GM12878 (cell line): ENCODE measurements at regions not wholly inside any gene's neighbourhood (a gene's known extent, or its start where the extent isn't known, plus 50 kb on each side); places are given as distances from the start of the nearest gene placed in this dataset.

Source experiments
- ATAC-seq: fragments of 200-7000 bp; cut with Tn5 transposase; 3 replicates; pipeline ENCODE4 v1.9.1; 2020; ENCODE audit warnings: mild to moderate bottlenecking, moderate library complexity
- BruUV-seq: library from RNA; stranded (reverse); fragments of 400-500 nt; replicated peaks from 2 replicates; lab custom pipeline; 2021; lab: Mats Ljungman, UMichigan
- CTCF ChIA-PET: fragments of 300-600 bp; sonication (Branson Sonifier 250); formaldehyde crosslinking; extraction: SDS; loops from one replicate; lab custom pipeline; 2021; ENCODE audit warnings: inconsistent platforms; lab: Yijun Ruan, JAX
- POLR2A ChIA-PET: fragments of 350-600 bp; formaldehyde crosslinking; extraction: SDS; loops from one replicate; lab custom pipeline; 2021; ENCODE audit warnings: inconsistent platforms; lab: Charles Lee
- RAD21 ChIA-PET: fragments of 300-600 bp; sonication (Branson Sonifier 250); formaldehyde crosslinking; loops from one replicate; lab custom pipeline; 2023; ENCODE audit warnings: antibody characterized with exemption; ENCODE audit not compliant: unreplicated experiment; lab: Charles Lee
- SMC1A ChIA-PET: fragments of 300-600 bp; sonication (Branson Sonifier 250); formaldehyde crosslinking; loops from one replicate; lab custom pipeline; 2023; ENCODE audit not compliant: unreplicated experiment, uncharacterized antibody; lab: Charles Lee
- DNase-seq: peaks from one replicate; pipeline ENCODE4 v3.0.0-alpha.2; 2011; ENCODE audit warnings: low read depth, low spot score
- FAIRE-seq: peaks from 3 replicates; lab custom pipeline; 2011; peaks lifted over from hg19 to GRCh38; lab: Jason Lieb, UNC
- H2AFZ ChIP-seq: 2 replicates; pipeline ENCODE4 v1.6.0; 2011; ENCODE audit warnings: low read depth, low read length, control low read depth; ENCODE audit not compliant: control insufficient read depth
- H3K27ac ChIP-seq: 2 replicates; pipeline ENCODE4 v1.5.1; 2011; ENCODE audit warnings: control low read depth; ENCODE audit not compliant: control insufficient read depth, insufficient read depth
- H3K27me3 ChIP-seq, 2 experiments: replicated peaks in 1 of 2; 2 replicates each; pipeline versions ENCODE4 v1.6.0 to v1.6.1; 2011; ENCODE audit warnings: low read length in 1 of 2; ENCODE audit not compliant: control insufficient read depth in 2 of 2, insufficient read depth in 2 of 2
- H3K36me3 ChIP-seq, 2 experiments: 2 replicates each; pipeline ENCODE4 v1.5.1; 2011; ENCODE audit warnings: low read length in 1 of 2; ENCODE audit not compliant: control insufficient read depth in 2 of 2, insufficient read depth in 2 of 2
- H3K4me1 ChIP-seq: 2 replicates; pipeline ENCODE4 v1.6.1; 2011; ENCODE audit warnings: mild to moderate bottlenecking, low read length, moderate library complexity, mixed read lengths; ENCODE audit not compliant: control insufficient read depth, insufficient read depth
- H3K4me2 ChIP-seq: 2 replicates; pipeline ENCODE4 v1.6.0; 2011; ENCODE audit warnings: control low read depth; ENCODE audit not compliant: control insufficient read depth, insufficient read depth
- H3K4me3 ChIP-seq: fragments of 200-600 bp; sonication (generic); 2 replicates; pipeline ENCODE4 v1.5.1; 2016
- H3K79me2 ChIP-seq: 2 replicates; pipeline ENCODE4 v1.6.0; 2011; ENCODE audit warnings: low read length; ENCODE audit not compliant: control insufficient read depth, insufficient read depth
- H3K9ac ChIP-seq: 2 replicates; pipeline ENCODE4 v1.8.0; 2011; ENCODE audit warnings: low read length, control low read depth, mixed read lengths; ENCODE audit not compliant: control insufficient read depth, insufficient read depth
- H3K9me3 ChIP-seq: replicated peaks from 3 replicates; pipeline ENCODE4 v1.5.1; 2011; ENCODE audit warnings: mild to moderate bottlenecking, low read length; ENCODE audit not compliant: control insufficient read depth, insufficient read depth
- H4K20me1 ChIP-seq: 2 replicates; pipeline ENCODE4 v1.6.0; 2011; ENCODE audit not compliant: control insufficient read depth, insufficient read depth
- ASH2L ChIP-seq: fragments of 300-600, 200-600 bp; sonication (generic); IDR thresholded peaks from 2 replicates; pipeline ENCODE4 v1.6.1; 2017; ENCODE audit warnings: low read depth, mild to moderate bottlenecking, borderline replicate concordance
- FOS ChIP-seq: IDR thresholded peaks from 3 replicates; pipeline ENCODE4 v1.6.1; 2011; ENCODE audit warnings: borderline replicate concordance; ENCODE audit not compliant: insufficient read length; ENCODE audit errors: extremely low read depth
- HDAC6 ChIP-seq: fragments of 200-600 bp; sonication (generic); IDR thresholded peaks from one replicate; pipeline ENCODE4 v1.8.0; 2017; ENCODE audit warnings: antibody characterized with exemption; ENCODE audit not compliant: unreplicated experiment
- IKZF1 ChIP-seq: fragments of 450-650 bp; conservative IDR thresholded peaks from 2 replicates; pipeline ENCODE4 v1.6.1; 2017; ENCODE audit warnings: antibody characterized with exemption, mild to moderate bottlenecking
- IKZF2 ChIP-seq, 2 experiments: fragments of 450-650 bp; IDR thresholded peaks; 2 replicates each; pipeline ENCODE4 v1.6.1; 2017; ENCODE audit warnings: mild to moderate bottlenecking in 2 of 2, moderate library complexity in 2 of 2
- NBN ChIP-seq: fragments of 450-650 bp; IDR thresholded peaks from 2 replicates; pipeline ENCODE4 v1.6.1; 2016
- NR2F1 ChIP-seq: fragments of 450-650 bp; conservative IDR thresholded peaks from 2 replicates; pipeline ENCODE4 v1.6.1; 2017; ENCODE audit warnings: mild to moderate bottlenecking
- POLR2A ChIP-seq: IDR thresholded peaks from 2 replicates; pipeline ENCODE4 v1.6.1; 2011; ENCODE audit warnings: low read depth, mild to moderate bottlenecking, low read length
- SMAD1 ChIP-seq: fragments of 450-650 bp; IDR thresholded peaks from 2 replicates; pipeline ENCODE4 v1.6.1; 2018; ENCODE audit warnings: mild to moderate bottlenecking, low read depth; ENCODE audit not compliant: partially characterized antibody
- SMC3 ChIP-seq: IDR thresholded peaks from 2 replicates; pipeline ENCODE4 v1.6.1; 2011; ENCODE audit warnings: low read length, improper control_type of control experiment, borderline replicate concordance
- SUPT20H ChIP-seq: IDR thresholded peaks from 2 replicates; pipeline ENCODE4 v1.6.1; 2011; ENCODE audit warnings: low read depth, mild to moderate bottlenecking, low read length, moderate library complexity, borderline replicate concordance; ENCODE audit not compliant: control insufficient read depth
- TARDBP ChIP-seq: IDR thresholded peaks from 2 replicates; pipeline ENCODE4 v1.6.1; 2016; ENCODE audit warnings: borderline replicate concordance
- ZNF217 ChIP-seq: fragments of 450-650 bp; IDR thresholded peaks from 2 replicates; pipeline ENCODE4 v1.6.1; 2017; ENCODE audit warnings: antibody characterized with exemption, mild to moderate bottlenecking
- WGBS: methylation state at CpG from one replicate; pipeline ENCODE4 v1.1.6; 2016; ENCODE audit warnings: low lambda C conversion rate; ENCODE audit not compliant: insufficient replicate concordance, insufficient coverage; ENCODE audit errors: missing lambda C conversion rate; 5-methylcytosine and 5-hydroxymethylcytosine counted together
- in situ Hi-C: fragments of 300-500 bp; cut with MboI; formaldehyde crosslinking; loops from 9 replicates; pipeline ENCODE4 v1.14.3; 2018; ENCODE audit warnings: mixed read lengths
- intact Hi-C: fragments of 100-400 bp; cut with micrococcal nuclease; formaldehyde crosslinking; loops from one replicate; pipeline ENCODE4 v1.14.2; 2022; ENCODE audit not compliant: unreplicated experiment
- TF ChIP-seq, protein P1 (sequence below): fragments of 450-650 bp; IDR thresholded peaks from 2 replicates; pipeline ENCODE4 v1.6.1; 2016; ENCODE audit warnings: mild to moderate bottlenecking, moderate library complexity, borderline replicate concordance
- TF ChIP-seq, protein P2 (sequence below): fragments of 450-650 bp; IDR thresholded peaks from 2 replicates; pipeline ENCODE4 v1.6.1; 2017; ENCODE audit warnings: mild to moderate bottlenecking, low read depth, inconsistent platforms; ENCODE audit not compliant: poor library complexity, severe bottlenecking

DNA sequence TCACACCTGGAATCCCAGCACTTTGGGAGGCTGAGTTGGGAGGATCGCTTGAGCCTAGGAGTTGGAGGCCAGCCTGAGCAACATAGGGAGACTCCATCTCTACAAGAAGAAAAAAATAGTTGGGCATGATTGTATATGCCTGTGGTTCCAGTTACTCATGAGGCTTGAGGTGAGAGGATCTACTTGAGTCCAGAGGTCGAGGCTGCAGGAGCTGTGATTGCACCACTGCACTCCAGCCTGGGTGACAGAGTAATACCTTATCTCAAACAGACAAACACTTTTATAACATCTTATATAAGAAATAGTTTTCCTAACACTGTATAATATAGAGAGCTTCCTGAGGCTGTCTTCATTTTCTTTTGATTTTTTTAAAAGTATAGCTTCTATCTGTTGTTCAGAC lies 448.4 kb upstream of the COBL start:
- Histone ChIP-seq H3K9me3 (no peaks in the 10 kb centered on the region), H4K20me1 (no peaks in the 10 kb centered on the region), H3K9ac (no peak overlapping the region), H3K79me2 (no peaks in the 10 kb centered on the region), H3K27ac (no peak overlapping the region), H3K27me3 (no peaks in the 10 kb centered on the region), H3K4me1 (no peaks in the 10 kb centered on the region), H3K4me2 (no peak overlapping the region), H2AFZ (no peak overlapping the region), H3K36me3 (no peaks in the 10 kb centered on the region), H3K4me3 (no peak overlapping the region)
- ChIA-PET RAD21 (no interaction called here), CTCF (no interaction called here), POLR2A (no interaction called here), SMC1A (no interaction called here)
- ATAC-seq, result no peak
- DNase-seq, result no peak
- TF ChIP-seq FOS (no peak), ASH2L (no peak), SMC3 (no peak)
- no TSS peak for BruUV-seq
- no peak for FAIRE-seq
- WGBS, result 0% methylated on average over 2 of the region's 2 CpGs
- intact Hi-C loops, result no loop called here
- in situ Hi-C loops, result no loop called here

DNA sequence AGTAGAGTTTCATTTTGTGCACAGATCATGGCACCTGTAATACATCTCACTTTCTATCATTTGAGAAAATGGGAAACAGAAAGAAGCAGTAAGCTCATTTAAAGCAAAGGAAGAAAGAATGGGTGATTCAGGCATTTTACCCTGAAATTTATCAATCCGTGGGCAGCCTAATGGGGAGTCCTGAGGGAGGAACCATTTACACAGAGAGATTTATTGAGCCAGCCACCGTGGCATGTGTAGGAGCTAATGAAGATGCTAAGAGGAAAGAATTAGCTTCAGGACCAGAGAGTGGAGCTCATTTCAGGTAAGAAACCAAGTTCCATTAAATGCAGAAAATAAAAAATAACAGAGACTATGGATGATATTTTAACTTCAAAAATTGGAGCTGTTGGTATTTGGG lies 443.4 kb upstream of the COBL start:
- no peak overlapping the region for H3K4me3 ChIP-seq
- no peaks in the 10 kb centered on the region for H4K20me1 ChIP-seq
- no peak overlapping the region for H3K27ac ChIP-seq
- DNase-seq, result no peak
- no peak overlapping the region for H3K4me2 ChIP-seq
- H3K27me3 ChIP-seq, result no peaks in the 10 kb centered on the region
- intact Hi-C loops, result no loop called here
- H2AFZ ChIP-seq, result no peak overlapping the region
- in situ Hi-C loops, result no loop called here
- SMC1A ChIA-PET, result no interaction called here
- no peaks in the 10 kb centered on the region for H3K79me2 ChIP-seq
- no peak for FAIRE-seq
- POLR2A ChIA-PET, result no interaction called here
- H3K9ac ChIP-seq, result no peak overlapping the region
- no peaks in the 10 kb centered on the region for H3K36me3 ChIP-seq
- CTCF ChIA-PET, result interaction anchor here (1.1 kb wide), 1 partner anchor 16 kb away, joined by 3 read pairs; no protein-coding TSS in a partner anchor
- WGBS, result 0% methylated on average over 2 of the region's 2 CpGs
- no TSS peak for BruUV-seq
- RAD21 ChIA-PET, result no interaction called here
- no peak for ATAC-seq
- H3K4me1 ChIP-seq, result no peaks in the 10 kb centered on the region
- H3K9me3 ChIP-seq, result no peaks in the 10 kb centered on the region
- TF ChIP-seq POLR2A, result no peak
- TF ChIP-seq HDAC6, result no peak
- no peak for TF ChIP-seq TARDBP
- no peak for TF ChIP-seq ZNF217
- TF ChIP-seq, protein P1, sequence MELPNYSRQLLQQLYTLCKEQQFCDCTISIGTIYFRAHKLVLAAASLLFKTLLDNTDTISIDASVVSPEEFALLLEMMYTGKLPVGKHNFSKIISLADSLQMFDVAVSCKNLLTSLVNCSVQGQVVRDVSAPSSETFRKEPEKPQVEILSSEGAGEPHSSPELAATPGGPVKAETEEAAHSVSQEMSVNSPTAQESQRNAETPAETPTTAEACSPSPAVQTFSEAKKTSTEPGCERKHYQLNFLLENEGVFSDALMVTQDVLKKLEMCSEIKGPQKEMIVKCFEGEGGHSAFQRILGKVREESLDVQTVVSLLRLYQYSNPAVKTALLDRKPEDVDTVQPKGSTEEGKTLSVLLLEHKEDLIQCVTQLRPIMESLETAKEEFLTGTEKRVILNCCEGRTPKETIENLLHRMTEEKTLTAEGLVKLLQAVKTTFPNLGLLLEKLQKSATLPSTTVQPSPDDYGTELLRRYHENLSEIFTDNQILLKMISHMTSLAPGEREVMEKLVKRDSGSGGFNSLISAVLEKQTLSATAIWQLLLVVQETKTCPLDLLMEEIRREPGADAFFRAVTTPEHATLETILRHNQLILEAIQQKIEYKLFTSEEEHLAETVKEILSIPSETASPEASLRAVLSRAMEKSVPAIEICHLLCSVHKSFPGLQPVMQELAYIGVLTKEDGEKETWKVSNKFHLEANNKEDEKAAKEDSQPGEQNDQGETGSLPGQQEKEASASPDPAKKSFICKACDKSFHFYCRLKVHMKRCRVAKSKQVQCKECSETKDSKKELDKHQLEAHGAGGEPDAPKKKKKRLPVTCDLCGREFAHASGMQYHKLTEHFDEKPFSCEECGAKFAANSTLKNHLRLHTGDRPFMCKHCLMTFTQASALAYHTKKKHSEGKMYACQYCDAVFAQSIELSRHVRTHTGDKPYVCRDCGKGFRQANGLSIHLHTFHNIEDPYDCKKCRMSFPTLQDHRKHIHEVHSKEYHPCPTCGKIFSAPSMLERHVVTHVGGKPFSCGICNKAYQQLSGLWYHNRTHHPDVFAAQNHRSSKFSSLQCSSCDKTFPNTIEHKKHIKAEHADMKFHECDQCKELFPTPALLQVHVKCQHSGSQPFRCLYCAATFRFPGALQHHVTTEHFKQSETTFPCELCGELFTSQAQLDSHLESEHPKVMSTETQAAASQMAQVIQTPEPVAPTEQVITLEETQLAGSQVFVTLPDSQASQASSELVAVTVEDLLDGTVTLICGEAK, result no peak
- no peak for TF ChIP-seq SMAD1
- no peak for TF ChIP-seq SUPT20H
- TF ChIP-seq IKZF2 (IDR thresholded peaks at IDR 0.05), result no peak
- TF ChIP-seq NBN, result no peak
- no peak for TF ChIP-seq NR2F1
- no peak for TF ChIP-seq IKZF1
- TF ChIP-seq, protein P2, sequence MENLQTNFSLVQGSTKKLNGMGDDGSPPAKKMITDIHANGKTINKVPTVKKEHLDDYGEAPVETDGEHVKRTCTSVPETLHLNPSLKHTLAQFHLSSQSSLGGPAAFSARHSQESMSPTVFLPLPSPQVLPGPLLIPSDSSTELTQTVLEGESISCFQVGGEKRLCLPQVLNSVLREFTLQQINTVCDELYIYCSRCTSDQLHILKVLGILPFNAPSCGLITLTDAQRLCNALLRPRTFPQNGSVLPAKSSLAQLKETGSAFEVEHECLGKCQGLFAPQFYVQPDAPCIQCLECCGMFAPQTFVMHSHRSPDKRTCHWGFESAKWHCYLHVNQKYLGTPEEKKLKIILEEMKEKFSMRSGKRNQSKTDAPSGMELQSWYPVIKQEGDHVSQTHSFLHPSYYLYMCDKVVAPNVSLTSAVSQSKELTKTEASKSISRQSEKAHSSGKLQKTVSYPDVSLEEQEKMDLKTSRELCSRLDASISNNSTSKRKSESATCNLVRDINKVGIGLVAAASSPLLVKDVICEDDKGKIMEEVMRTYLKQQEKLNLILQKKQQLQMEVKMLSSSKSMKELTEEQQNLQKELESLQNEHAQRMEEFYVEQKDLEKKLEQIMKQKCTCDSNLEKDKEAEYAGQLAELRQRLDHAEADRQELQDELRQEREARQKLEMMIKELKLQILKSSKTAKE, result no peak
